Fibroblast of lung (primary cell): ENCODE measurements at regions not wholly inside any gene's neighbourhood (a gene's known extent, or its start where the extent isn't known, plus 50 kb on each side); places are given as distances from the start of the nearest gene placed in this dataset.

Experiments
- DNase-seq, 2 donors: peaks; one replicate each; pipeline versions ENCODE4 v3.0.0 to v3.0.0-alpha.2; 2010; ENCODE audit warnings: low read depth in 2 of 2
- H2AFZ ChIP-seq: 2 replicates; pipeline ENCODE4 v1.5.1; 2012; ENCODE audit warnings: low read length, control low read depth, inconsistent platforms
- H3K27ac ChIP-seq: 2 replicates; pipeline ENCODE4 v1.5.1; 2011; ENCODE audit warnings: low read length, control low read depth; ENCODE audit not compliant: insufficient read depth
- H3K27me3 ChIP-seq: 2 replicates; pipeline ENCODE4 v1.5.1; 2011; ENCODE audit warnings: mild to moderate bottlenecking, low read length; ENCODE audit not compliant: control insufficient read depth, insufficient read depth
- H3K36me3 ChIP-seq: 2 replicates; pipeline ENCODE4 v1.5.1; 2011; ENCODE audit warnings: low read length; ENCODE audit not compliant: control insufficient read depth, insufficient read depth
- H3K4me1 ChIP-seq: 2 replicates; pipeline ENCODE4 v1.5.1; 2011; ENCODE audit warnings: low read length; ENCODE audit not compliant: control insufficient read depth, insufficient read depth; ENCODE audit errors: extremely low read depth
- H3K4me2 ChIP-seq: 2 replicates; pipeline ENCODE4 v1.5.1; 2011; ENCODE audit warnings: low read length, control low read depth; ENCODE audit not compliant: insufficient read depth; ENCODE audit errors: extremely low read depth
- H3K4me3 ChIP-seq, 4 experiments: fragments of 200-600 bp in 1 of 4; sonication (generic) in 1 of 4; replicated peaks in 1 of 4; 2 replicates each; pipeline ENCODE4 v1.5.1; 2011 to 2016; ENCODE audit warnings: low read length in 4 of 4, low read depth in 3 of 4, mild to moderate bottlenecking in 3 of 4, control low read depth in 2 of 4, inconsistent platforms in 1 of 4, mixed read lengths in 1 of 4; ENCODE audit not compliant: insufficient read depth in 1 of 4; ENCODE audit errors: control extremely low read depth in 1 of 4
- H3K79me2 ChIP-seq: 2 replicates; pipeline ENCODE4 v1.5.1; 2012; ENCODE audit warnings: mild to moderate bottlenecking, low read length, inconsistent platforms; ENCODE audit not compliant: control insufficient read depth, insufficient read depth
- H3K9ac ChIP-seq: 2 replicates; pipeline ENCODE4 v1.5.1; 2011; ENCODE audit warnings: mild to moderate bottlenecking, low read length, control low read depth; ENCODE audit not compliant: insufficient read depth
- H3K9me3 ChIP-seq: 2 replicates; pipeline ENCODE4 v1.5.1; 2012; ENCODE audit warnings: low read depth, low read length; ENCODE audit not compliant: control insufficient read depth, insufficient read depth
- H4K20me1 ChIP-seq: 2 replicates; pipeline ENCODE4 v1.5.1; 2011; ENCODE audit warnings: low read length; ENCODE audit not compliant: control insufficient read depth, insufficient read depth; ENCODE audit errors: extremely low read depth
- EZH2 ChIP-seq: IDR thresholded peaks from 2 replicates; pipeline ENCODE4 v1.5.1; 2012; ENCODE audit warnings: low read length, control low read depth, mild to moderate bottlenecking; ENCODE audit errors: missing control alignments
- TF ChIP-seq, protein P1 (sequence below), 2 donors: IDR thresholded peaks in 1 of 2; conservative IDR thresholded peaks in 1 of 2; 1 replicate in 1 of 2; 2 replicates in 1 of 2; pipeline ENCODE4 v1.5.1; 2011 to 2012; ENCODE audit warnings: low read length in 2 of 2, control low read depth in 1 of 2, inconsistent platforms in 1 of 2, low read depth in 1 of 2, mild to moderate bottlenecking in 1 of 2

GRCh38 chr20:50398821-50399554 is 111.2 kb upstream of the PTPN1 start:
- H4K20me1 ChIP-seq = no peaks in the 10 kb centered on the region
- TF ChIP-seq EZH2 = no peak
- TF ChIP-seq, protein P1, sequence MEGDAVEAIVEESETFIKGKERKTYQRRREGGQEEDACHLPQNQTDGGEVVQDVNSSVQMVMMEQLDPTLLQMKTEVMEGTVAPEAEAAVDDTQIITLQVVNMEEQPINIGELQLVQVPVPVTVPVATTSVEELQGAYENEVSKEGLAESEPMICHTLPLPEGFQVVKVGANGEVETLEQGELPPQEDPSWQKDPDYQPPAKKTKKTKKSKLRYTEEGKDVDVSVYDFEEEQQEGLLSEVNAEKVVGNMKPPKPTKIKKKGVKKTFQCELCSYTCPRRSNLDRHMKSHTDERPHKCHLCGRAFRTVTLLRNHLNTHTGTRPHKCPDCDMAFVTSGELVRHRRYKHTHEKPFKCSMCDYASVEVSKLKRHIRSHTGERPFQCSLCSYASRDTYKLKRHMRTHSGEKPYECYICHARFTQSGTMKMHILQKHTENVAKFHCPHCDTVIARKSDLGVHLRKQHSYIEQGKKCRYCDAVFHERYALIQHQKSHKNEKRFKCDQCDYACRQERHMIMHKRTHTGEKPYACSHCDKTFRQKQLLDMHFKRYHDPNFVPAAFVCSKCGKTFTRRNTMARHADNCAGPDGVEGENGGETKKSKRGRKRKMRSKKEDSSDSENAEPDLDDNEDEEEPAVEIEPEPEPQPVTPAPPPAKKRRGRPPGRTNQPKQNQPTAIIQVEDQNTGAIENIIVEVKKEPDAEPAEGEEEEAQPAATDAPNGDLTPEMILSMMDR (conservative IDR thresholded peaks at IDR 0.05 in 1 of 2, IDR thresholded peaks at IDR 0.05 in 1 of 2; ENCODE audit: low read depth in 1 of 2, low read length in 2 of 2) = no peak
- no peak overlapping the region for H3K27ac ChIP-seq
- no peaks in the 10 kb centered on the region for H3K9me3 ChIP-seq
- no peaks in the 10 kb centered on the region for H3K27me3 ChIP-seq
- no peaks in the 10 kb centered on the region for H3K36me3 ChIP-seq
- H3K4me1 ChIP-seq = peaks cover 8% of the 10 kb centered on the region
- H2AFZ ChIP-seq = no peak overlapping the region
- H3K4me2 ChIP-seq = peak overlapping the region; percentile 19
- H3K79me2 ChIP-seq = no peaks in the 10 kb centered on the region
- DNase-seq = peak; percentile 48 to 60
- no peak overlapping the region for H3K9ac ChIP-seq
- H3K4me3 ChIP-seq = no peak overlapping the region

- H3K36me3 ChIP-seq = no peaks in the 10 kb centered on the region
- no peaks in the 10 kb centered on the region for H3K79me2 ChIP-seq
- no peak for DNase-seq
- no peaks in the 10 kb centered on the region for H3K27me3 ChIP-seq
- H3K9ac ChIP-seq = no peak overlapping the region
- H3K4me1 ChIP-seq = peaks cover 8% of the 10 kb centered on the region
- no peak overlapping the region for H3K4me2 ChIP-seq
- H2AFZ ChIP-seq = no peak overlapping the region
- TF ChIP-seq, protein P1 (conservative IDR thresholded peaks at IDR 0.05 in 1 of 2, IDR thresholded peaks at IDR 0.05 in 1 of 2; ENCODE audit: low read depth in 1 of 2, low read length in 2 of 2) = no peak
- no peak for TF ChIP-seq EZH2
- H3K9me3 ChIP-seq = no peaks in the 10 kb centered on the region
- H3K27ac ChIP-seq = no peak overlapping the region
- no peak overlapping the region for H3K4me3 ChIP-seq
- H4K20me1 ChIP-seq = no peaks in the 10 kb centered on the region
Observed at GRCh38 chr20:50399555-50399916, 110.6 kb upstream of the PTPN1 start.

DNA sequence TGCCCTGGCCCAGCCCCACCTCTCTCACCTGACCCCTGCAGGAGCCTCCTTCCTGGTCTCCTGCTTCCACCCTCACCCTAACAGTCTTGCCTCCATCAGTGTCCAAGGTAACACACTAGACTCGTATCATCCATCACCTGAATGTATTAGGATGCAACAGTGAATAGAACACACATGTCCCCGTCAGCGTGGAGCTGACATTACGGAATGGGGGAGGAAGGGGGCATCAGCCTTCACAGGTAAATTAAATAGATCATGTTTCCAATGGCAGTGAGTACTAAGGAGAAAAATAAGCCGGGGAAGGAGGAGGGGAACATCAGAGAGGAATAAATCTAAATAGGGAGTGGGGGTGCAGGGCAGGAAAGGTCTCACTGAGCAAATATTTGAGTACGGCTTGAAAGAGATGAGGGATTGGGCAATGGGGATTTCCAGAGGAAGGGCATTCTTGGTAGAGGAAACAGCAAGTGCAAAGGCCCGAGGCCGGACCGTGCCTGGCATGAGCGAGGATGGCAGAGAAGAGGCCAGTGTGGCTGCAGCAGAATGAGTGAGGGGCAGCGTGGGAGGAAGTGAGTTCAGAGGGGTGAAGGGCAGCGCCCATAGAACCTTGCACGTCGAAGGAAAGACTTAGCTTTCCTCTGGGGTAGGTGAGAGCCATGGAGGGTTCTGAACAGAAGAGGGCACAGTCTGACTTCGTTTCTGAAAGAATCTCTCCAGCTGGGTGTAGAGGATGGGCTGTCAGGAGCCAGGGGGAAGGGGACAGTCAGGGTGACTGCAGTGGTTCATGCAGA is 110.1 kb upstream of the PTPN1 start:
- no peaks in the 10 kb centered on the region for H3K9me3 ChIP-seq
- H3K79me2 ChIP-seq = no peaks in the 10 kb centered on the region
- DNase-seq = peak in 1 of 2 donors; percentile 26
- TF ChIP-seq, protein P1 (conservative IDR thresholded peaks at IDR 0.05 in 1 of 2, IDR thresholded peaks at IDR 0.05 in 1 of 2; ENCODE audit: low read depth in 1 of 2, low read length in 2 of 2) = peak in 1 of 2 donors; percentile 18
- TF ChIP-seq EZH2 = no peak
- H3K36me3 ChIP-seq = no peaks in the 10 kb centered on the region
- H3K4me3 ChIP-seq = no peak overlapping the region
- no peak overlapping the region for H3K27ac ChIP-seq
- no peaks in the 10 kb centered on the region for H3K27me3 ChIP-seq
- no peaks in the 10 kb centered on the region for H4K20me1 ChIP-seq
- H3K4me2 ChIP-seq = no peak overlapping the region
- peaks cover 8% of the 10 kb centered on the region for H3K4me1 ChIP-seq
- no peak overlapping the region for H3K9ac ChIP-seq
- H2AFZ ChIP-seq = no peak overlapping the region
